SH-SY5Y (cell line): ENCODE measurements at regions not wholly inside any gene's neighbourhood (a gene's known extent, or its start where the extent isn't known, plus 50 kb on each side); places are given as distances from the start of the nearest gene placed in this dataset.

Source experiments
- GATA2 ChIP-seq: IDR thresholded peaks from 2 replicates; pipeline ENCODE4 v1.6.1; 2011; ENCODE audit warnings: mild to moderate bottlenecking, low read depth, low read length
- GATA3 ChIP-seq: IDR thresholded peaks from 2 replicates; pipeline ENCODE4 v1.6.1; 2011; ENCODE audit warnings: low read depth, mild to moderate bottlenecking, low read length, moderate library complexity

GRCh38 chr5:72634444-72634843, 127.2 kb upstream of the ZNF366 start:
- TF ChIP-seq GATA3 (no peak), GATA2 (no peak)
